ENCODE measurements at regions not wholly inside any gene's neighbourhood (a gene's known extent, or its start where the extent isn't known, plus 50 kb on each side); places are given as distances from the start of the nearest gene placed in this dataset.

GRCh38 chr1:203954788-203955552 lies 93.6 kb downstream of the SNRPE start:
- no peaks in the 10 kb centered on the region for H3K4me1 ChIP-seq (ENCODE audit: insufficient read depth, low read length)
- H3K27ac ChIP-seq (ENCODE audit: low read depth, low read length): no peak overlapping the region
- peaks cover 29% of the 10 kb centered on the region for H3K9me3 ChIP-seq (ENCODE audit: insufficient read depth, low read depth, low read length)
- 88% methylated on average over 5 of the region's 5 CpGs for WGBS
- no peak overlapping the region for H3K9ac ChIP-seq (ENCODE audit: low read depth, low read length)
- no peaks in the 10 kb centered on the region for H3K27me3 ChIP-seq (ENCODE audit: insufficient read depth, low read length)
- no peak overlapping the region for H3K4me3 ChIP-seq (ENCODE audit: low read length)
- H3K36me3 ChIP-seq (ENCODE audit: insufficient read depth, low read length): no peaks in the 10 kb centered on the region

- 95% methylated on average over 2 of the region's 2 CpGs for WGBS
- H3K36me3 ChIP-seq (ENCODE audit: insufficient read depth, low read length): no peaks in the 10 kb centered on the region
- H3K9me3 ChIP-seq (ENCODE audit: insufficient read depth, low read depth, low read length): peaks cover 53% of the 10 kb centered on the region
- no peaks in the 10 kb centered on the region for H3K27me3 ChIP-seq (ENCODE audit: insufficient read depth, low read length)
- H3K27ac ChIP-seq (ENCODE audit: low read depth, low read length): no peak overlapping the region
- no peak overlapping the region for H3K4me3 ChIP-seq (ENCODE audit: low read length)
- no peak overlapping the region for H3K9ac ChIP-seq (ENCODE audit: low read depth, low read length)
- no peaks in the 10 kb centered on the region for H3K4me1 ChIP-seq (ENCODE audit: insufficient read depth, low read length)
Measured at GRCh38 chr1:203968761-203969160, 104.2 kb upstream of the SOX13 start.

DNA sequence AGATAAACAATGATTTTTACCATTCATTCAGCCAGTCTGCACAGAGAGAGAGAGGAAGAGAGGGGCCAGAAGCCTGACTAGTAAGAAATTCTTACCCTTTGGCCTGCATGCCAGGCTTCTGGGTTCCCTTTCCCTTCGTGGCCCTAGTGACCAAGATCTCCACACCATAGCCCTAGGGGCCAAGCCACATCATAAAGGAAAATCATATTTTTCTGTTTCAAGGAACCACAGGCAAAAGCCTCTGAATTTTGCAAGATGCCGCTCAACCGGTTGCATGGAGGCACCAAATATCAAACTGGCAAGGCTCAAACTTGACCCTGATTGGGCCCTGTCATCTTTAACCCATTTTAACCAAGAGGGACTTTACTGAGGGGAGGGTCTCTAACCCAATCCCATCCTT lies 103.1 kb upstream of the SOX13 start:
- no peak overlapping the region for H3K27ac ChIP-seq (ENCODE audit: low read depth, low read length)
- 91% methylated on average over 3 of the region's 3 CpGs for WGBS
- H3K9me3 ChIP-seq (ENCODE audit: insufficient read depth, low read depth, low read length): peaks cover 64% of the 10 kb centered on the region
- H3K4me1 ChIP-seq (ENCODE audit: insufficient read depth, low read length): no peaks in the 10 kb centered on the region
- no peaks in the 10 kb centered on the region for H3K36me3 ChIP-seq (ENCODE audit: insufficient read depth, low read length)
- no peak overlapping the region for H3K4me3 ChIP-seq (ENCODE audit: low read length)
- H3K9ac ChIP-seq (ENCODE audit: low read depth, low read length): no peak overlapping the region
- no peaks in the 10 kb centered on the region for H3K27me3 ChIP-seq (ENCODE audit: insufficient read depth, low read length)

DNA sequence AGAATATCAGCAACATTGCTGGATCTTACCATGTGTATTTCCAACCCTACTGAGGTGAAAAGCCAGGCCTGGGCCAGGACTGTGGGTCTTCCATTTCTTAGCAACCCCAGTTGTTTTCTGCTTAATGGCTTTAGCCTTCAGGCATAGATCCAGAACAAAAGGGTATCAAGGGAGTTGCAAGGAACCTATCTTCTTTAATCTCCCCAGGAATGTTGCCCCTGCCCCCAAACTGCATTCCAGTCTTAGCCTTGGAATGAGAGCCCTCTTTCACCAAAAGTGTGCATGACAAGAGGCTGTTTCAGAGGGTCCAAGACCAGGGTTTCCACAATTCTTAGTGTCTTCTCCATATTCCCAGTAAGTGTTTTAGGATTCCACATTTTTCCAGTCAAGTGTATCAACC lies 87.9 kb upstream of the SOX13 start:
- no peaks in the 10 kb centered on the region for H3K27me3 ChIP-seq (ENCODE audit: insufficient read depth, low read length)
- peak overlapping the region; percentile 14 for H3K4me3 ChIP-seq (ENCODE audit: low read length)
- H3K9ac ChIP-seq (ENCODE audit: low read depth, low read length): peak overlapping the region; percentile 64
- H3K4me1 ChIP-seq (ENCODE audit: insufficient read depth, low read length): peaks cover 12% of the 10 kb centered on the region
- H3K27ac ChIP-seq (ENCODE audit: low read depth, low read length): peak overlapping the region; percentile 98
- no peaks in the 10 kb centered on the region for H3K36me3 ChIP-seq (ENCODE audit: insufficient read depth, low read length)
- H3K9me3 ChIP-seq (ENCODE audit: insufficient read depth, low read depth, low read length): peaks cover 22% of the 10 kb centered on the region

- H3K27ac ChIP-seq (ENCODE audit: low read depth, low read length): peak overlapping the region; percentile 98
- H3K27me3 ChIP-seq (ENCODE audit: insufficient read depth, low read length): no peaks in the 10 kb centered on the region
- 76% methylated on average over 2 of the region's 2 CpGs for WGBS
- H3K4me3 ChIP-seq (ENCODE audit: low read length): no peak overlapping the region
- peaks cover 22% of the 10 kb centered on the region for H3K9me3 ChIP-seq (ENCODE audit: insufficient read depth, low read depth, low read length)
- H3K36me3 ChIP-seq (ENCODE audit: insufficient read depth, low read length): no peaks in the 10 kb centered on the region
- H3K9ac ChIP-seq (ENCODE audit: low read depth, low read length): peak overlapping the region; percentile 64
- H3K4me1 ChIP-seq (ENCODE audit: insufficient read depth, low read length): peaks cover 12% of the 10 kb centered on the region
Measured at GRCh38 chr1:203985676-203986075, 87.2 kb upstream of the SOX13 start.

DNA sequence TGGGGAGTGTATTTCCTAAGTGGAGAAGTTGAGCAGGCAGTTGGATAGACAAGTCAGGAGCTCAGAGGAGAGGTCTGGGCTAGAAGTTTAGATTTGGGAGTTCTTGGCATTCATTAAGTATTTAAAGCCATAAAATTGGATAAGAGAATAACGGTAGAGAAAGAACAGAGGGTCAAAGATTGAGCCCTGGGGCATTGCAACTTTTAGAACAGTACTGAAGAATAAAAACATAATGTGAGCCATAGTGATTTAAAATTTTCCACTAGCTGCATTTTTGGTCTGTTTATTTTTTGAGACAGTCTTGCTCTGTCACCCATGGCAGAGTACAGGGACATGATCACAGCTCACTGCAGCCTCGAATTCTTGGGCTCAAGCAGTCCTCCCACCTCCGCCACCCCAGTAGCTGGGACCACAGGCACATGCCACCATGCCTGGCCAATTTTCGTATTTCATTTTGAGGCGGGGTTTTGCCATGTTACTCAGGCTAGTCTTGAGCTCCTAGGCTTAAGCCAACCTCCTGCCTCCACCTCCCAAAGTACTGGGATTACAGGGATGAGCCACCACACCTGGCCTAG lies 85.9 kb upstream of the SOX13 start:
- peaks cover 12% of the 10 kb centered on the region for H3K4me1 ChIP-seq (ENCODE audit: insufficient read depth, low read length)
- H3K4me3 ChIP-seq (ENCODE audit: low read length): no peak overlapping the region
- H3K27me3 ChIP-seq (ENCODE audit: insufficient read depth, low read length): no peaks in the 10 kb centered on the region
- no peak overlapping the region for H3K27ac ChIP-seq (ENCODE audit: low read depth, low read length)
- no peaks in the 10 kb centered on the region for H3K36me3 ChIP-seq (ENCODE audit: insufficient read depth, low read length)
- H3K9ac ChIP-seq (ENCODE audit: low read depth, low read length): no peak overlapping the region
- peaks cover 22% of the 10 kb centered on the region for H3K9me3 ChIP-seq (ENCODE audit: insufficient read depth, low read depth, low read length)
- 89% methylated on average over 5 of the region's 5 CpGs for WGBS

DNA sequence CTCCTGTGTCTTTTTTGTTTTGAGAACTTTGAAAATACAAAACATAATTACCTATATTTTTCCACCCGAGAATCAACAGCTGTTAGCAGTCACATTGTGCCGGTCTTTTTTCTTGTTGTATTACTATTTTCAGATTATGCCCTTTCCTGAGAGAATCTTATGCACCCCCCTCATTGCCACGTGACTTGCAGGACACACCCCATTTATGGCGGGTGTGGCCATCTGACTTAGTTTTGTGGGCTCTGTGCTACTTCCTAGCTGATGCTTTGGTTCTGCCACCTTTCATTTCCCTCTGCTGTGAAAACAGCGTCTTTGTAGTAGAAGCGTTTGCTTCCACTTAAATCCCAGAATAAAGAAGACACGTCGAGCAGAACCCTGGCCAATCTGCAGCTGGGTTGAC lies 82.8 kb upstream of the SOX13 start:
- Histone ChIP-seq H3K27me3 (ENCODE audit: insufficient read depth, low read length) (peaks cover 7% of the 10 kb centered on the region; the same call in 1 of the 2 replicates), H3K4me1 (ENCODE audit: insufficient read depth, low read length) (peaks cover 21% of the 10 kb centered on the region), H3K4me3 (ENCODE audit: low read length) (no peak overlapping the region), H3K36me3 (ENCODE audit: insufficient read depth, low read length) (no peaks in the 10 kb centered on the region), H3K9me3 (ENCODE audit: insufficient read depth, low read depth, low read length) (peaks cover 3% of the 10 kb centered on the region; the same call in 1 of the 2 replicates), H3K9ac (ENCODE audit: low read depth, low read length) (no peak overlapping the region), H3K27ac (ENCODE audit: low read depth, low read length) (no peak overlapping the region)
- 92% methylated on average over 8 of the region's 8 CpGs for WGBS

DNA sequence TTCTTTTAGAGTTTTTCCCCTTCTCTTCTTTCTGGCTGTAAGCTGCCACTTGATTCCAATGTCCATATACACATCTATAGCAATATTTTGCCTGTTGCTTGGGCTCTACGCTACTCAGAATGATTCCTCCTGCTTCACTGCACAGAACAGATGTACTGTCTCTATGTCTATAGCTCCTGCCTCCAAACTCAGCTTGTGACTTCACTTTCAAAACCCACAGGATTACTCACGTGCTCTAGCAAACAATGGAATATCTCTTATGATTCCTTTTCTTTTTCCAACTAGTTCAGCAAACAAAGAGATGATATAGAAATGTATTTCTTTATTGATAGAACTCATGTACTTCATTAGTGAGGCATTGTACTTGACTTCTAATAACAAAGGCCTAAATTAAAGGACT lies 80.5 kb upstream of the SOX13 start:
- WGBS: 91% methylated on average over 2 of the region's 2 CpGs
- H3K27me3 ChIP-seq (ENCODE audit: insufficient read depth, low read length): peaks cover 7% of the 10 kb centered on the region; the same call in 1 of the 2 replicates
- H3K36me3 ChIP-seq (ENCODE audit: insufficient read depth, low read length): no peaks in the 10 kb centered on the region
- H3K4me1 ChIP-seq (ENCODE audit: insufficient read depth, low read length): peaks cover 25% of the 10 kb centered on the region
- H3K9me3 ChIP-seq (ENCODE audit: insufficient read depth, low read depth, low read length): no peaks in the 10 kb centered on the region
- no peak overlapping the region for H3K9ac ChIP-seq (ENCODE audit: low read depth, low read length)
- H3K27ac ChIP-seq (ENCODE audit: low read depth, low read length): no peak overlapping the region
- H3K4me3 ChIP-seq (ENCODE audit: low read length): no peak overlapping the region

GRCh38 chr1:203993256-203993655 lies 79.7 kb upstream of the SOX13 start:
- no peak overlapping the region for H3K27ac ChIP-seq (ENCODE audit: low read depth, low read length)
- H3K4me1 ChIP-seq (ENCODE audit: insufficient read depth, low read length): peaks cover 29% of the 10 kb centered on the region
- H3K9ac ChIP-seq (ENCODE audit: low read depth, low read length): no peak overlapping the region
- H3K4me3 ChIP-seq (ENCODE audit: low read length): no peak overlapping the region
- 96% methylated on average over 4 of the region's 5 CpGs for WGBS
- H3K36me3 ChIP-seq (ENCODE audit: insufficient read depth, low read length): no peaks in the 10 kb centered on the region
- H3K27me3 ChIP-seq (ENCODE audit: insufficient read depth, low read length): peaks cover 7% of the 10 kb centered on the region; the same call in 1 of the 2 replicates
- H3K9me3 ChIP-seq (ENCODE audit: insufficient read depth, low read depth, low read length): no peaks in the 10 kb centered on the region

DNA sequence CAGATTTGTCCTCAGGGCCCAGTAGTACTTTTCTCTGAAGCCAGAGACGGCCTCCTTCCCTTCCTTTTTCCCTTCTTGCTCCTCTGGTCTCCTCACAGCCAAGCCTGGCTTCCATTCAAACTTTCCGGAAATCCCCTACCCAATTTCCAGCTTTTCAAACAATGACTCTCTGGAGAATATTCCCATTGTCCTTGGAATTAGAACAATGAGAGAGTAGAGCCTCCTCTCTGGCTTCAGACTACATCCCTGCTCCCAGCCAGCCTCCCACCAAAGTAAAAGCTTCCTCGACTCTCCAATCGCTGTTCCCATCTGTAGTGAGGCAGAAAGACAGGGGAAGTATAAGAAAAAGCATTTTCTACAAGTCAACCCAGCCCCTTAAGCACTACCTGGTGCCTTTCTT lies 77.7 kb upstream of the SOX13 start:
- WGBS: 26% methylated on average over 4 of the region's 4 CpGs
- Histone ChIP-seq H3K4me1 (ENCODE audit: insufficient read depth, low read length) (peaks cover 34% of the 10 kb centered on the region), H3K9ac (ENCODE audit: low read depth, low read length) (no peak overlapping the region), H3K27me3 (ENCODE audit: insufficient read depth, low read length) (peaks cover 12% of the 10 kb centered on the region), H3K9me3 (ENCODE audit: insufficient read depth, low read depth, low read length) (no peaks in the 10 kb centered on the region), H3K27ac (ENCODE audit: low read depth, low read length) (no peak overlapping the region), H3K4me3 (ENCODE audit: low read length) (no peak overlapping the region), H3K36me3 (ENCODE audit: insufficient read depth, low read length) (no peaks in the 10 kb centered on the region)

- H3K9me3 ChIP-seq (ENCODE audit: insufficient read depth, low read depth, low read length): peaks cover 4% of the 10 kb centered on the region; the same call in 1 of the 2 replicates
- peaks cover 34% of the 10 kb centered on the region for H3K4me1 ChIP-seq (ENCODE audit: insufficient read depth, low read length)
- H3K27me3 ChIP-seq (ENCODE audit: insufficient read depth, low read length): peaks cover 12% of the 10 kb centered on the region
- no peak overlapping the region for H3K9ac ChIP-seq (ENCODE audit: low read depth, low read length)
- under 1% methylated on average over 4 of the region's 4 CpGs for WGBS
- H3K27ac ChIP-seq (ENCODE audit: low read depth, low read length): peak overlapping the region; percentile 84; the same call in 1 of the 2 replicates
- no peaks in the 10 kb centered on the region for H3K36me3 ChIP-seq (ENCODE audit: insufficient read depth, low read length)
- H3K4me3 ChIP-seq (ENCODE audit: low read length): peak overlapping the region; percentile 17
Measured at GRCh38 chr1:203996126-203996525, 76.8 kb upstream of the SOX13 start.
